ENCODE measurements at regions not wholly inside any gene's neighbourhood (a gene's known extent, or its start where the extent isn't known, plus 50 kb on each side); places are given as distances from the start of the nearest gene placed in this dataset.

- no peak overlapping the region for H3K27ac ChIP-seq
- no peak for DNase-seq (ENCODE audit: low spot score)
- WGBS (ENCODE audit: low lambda C conversion rate, missing lambda C conversion rate), result 91% methylated on average over 2 of the region's 2 CpGs
- H3K79me2 ChIP-seq, result no peaks in the 10 kb centered on the region
- H3K4me1 ChIP-seq (ENCODE audit: insufficient read depth), result peaks cover 11% of the 10 kb centered on the region
- no peaks in the 10 kb centered on the region for H3K27me3 ChIP-seq
- H3K4me3 ChIP-seq, result no peak overlapping the region
- no peaks in the 10 kb centered on the region for H3K9me2 ChIP-seq (replicated peaks; ENCODE audit: insufficient read depth)
- no peak overlapping the region for H3K4me2 ChIP-seq
- H3K36me3 ChIP-seq (replicated peaks; ENCODE audit: insufficient read depth, low read depth), result no peaks in the 10 kb centered on the region
- no peaks in the 10 kb centered on the region for H3K9me3 ChIP-seq (ENCODE audit: low read depth)
- H4K20me1 ChIP-seq (ENCODE audit: insufficient read depth, poor library complexity, severe bottlenecking), result no peaks in the 10 kb centered on the region
- TF ChIP-seq EZH2phosphoT487 (IDR thresholded peaks at IDR 0.05; ENCODE audit: low read depth, severe bottlenecking, unreplicated experiment) (no peak), EZH2 (IDR thresholded peaks at IDR 0.05; ENCODE audit: borderline replicate concordance) (no peak), CTCF (IDR thresholded peaks at IDR 0.05; ENCODE audit: poor library complexity) (no peak)
- no peak overlapping the region for H2AFZ ChIP-seq
Measured at GRCh38 chr6:43944908-43945767, 175.1 kb downstream of the VEGFA start.

GRCh38 chr6:43943781-43944250, 173.8 kb downstream of the VEGFA start:
- H4K20me1 ChIP-seq (ENCODE audit: insufficient read depth, poor library complexity, severe bottlenecking), result no peaks in the 10 kb centered on the region
- H3K27me3 ChIP-seq, result no peaks in the 10 kb centered on the region
- no peaks in the 10 kb centered on the region for H3K9me2 ChIP-seq (replicated peaks; ENCODE audit: insufficient read depth)
- H3K4me2 ChIP-seq, result no peak overlapping the region
- 90% methylated on average over 6 of the region's 6 CpGs for WGBS (ENCODE audit: low lambda C conversion rate, missing lambda C conversion rate)
- peaks cover 15% of the 10 kb centered on the region for H3K4me1 ChIP-seq (ENCODE audit: insufficient read depth)
- DNase-seq (ENCODE audit: low spot score), result no peak
- no peak overlapping the region for H3K27ac ChIP-seq
- no peaks in the 10 kb centered on the region for H3K79me2 ChIP-seq
- TF ChIP-seq CTCF (IDR thresholded peaks at IDR 0.05; ENCODE audit: poor library complexity), result no peak
- no peak for TF ChIP-seq EZH2 (IDR thresholded peaks at IDR 0.05; ENCODE audit: borderline replicate concordance)
- no peak for TF ChIP-seq EZH2phosphoT487 (IDR thresholded peaks at IDR 0.05; ENCODE audit: low read depth, severe bottlenecking, unreplicated experiment)
- H3K36me3 ChIP-seq (replicated peaks; ENCODE audit: insufficient read depth, low read depth), result no peaks in the 10 kb centered on the region
- H3K4me3 ChIP-seq, result no peak overlapping the region
- H2AFZ ChIP-seq, result no peak overlapping the region
- no peaks in the 10 kb centered on the region for H3K9me3 ChIP-seq (ENCODE audit: low read depth)

GRCh38 chr6:43943099-43943766, 173.2 kb downstream of the VEGFA start:
- 94% methylated on average over 5 of the region's 5 CpGs for WGBS (ENCODE audit: low lambda C conversion rate, missing lambda C conversion rate)
- no peaks in the 10 kb centered on the region for H3K9me2 ChIP-seq (replicated peaks; ENCODE audit: insufficient read depth)
- H3K79me2 ChIP-seq, result no peaks in the 10 kb centered on the region
- no peaks in the 10 kb centered on the region for H4K20me1 ChIP-seq (ENCODE audit: insufficient read depth, poor library complexity, severe bottlenecking)
- no peak overlapping the region for H2AFZ ChIP-seq
- no peak overlapping the region for H3K4me2 ChIP-seq
- no peak overlapping the region for H3K4me3 ChIP-seq
- DNase-seq (ENCODE audit: low spot score), result no peak
- peaks cover 21% of the 10 kb centered on the region for H3K4me1 ChIP-seq (ENCODE audit: insufficient read depth)
- TF ChIP-seq EZH2phosphoT487 (IDR thresholded peaks at IDR 0.05; ENCODE audit: low read depth, severe bottlenecking, unreplicated experiment) (no peak), CTCF (IDR thresholded peaks at IDR 0.05; ENCODE audit: poor library complexity) (no peak), EZH2 (IDR thresholded peaks at IDR 0.05; ENCODE audit: borderline replicate concordance) (no peak)
- no peaks in the 10 kb centered on the region for H3K27me3 ChIP-seq
- H3K27ac ChIP-seq, result no peak overlapping the region
- H3K36me3 ChIP-seq (replicated peaks; ENCODE audit: insufficient read depth, low read depth), result no peaks in the 10 kb centered on the region
- no peaks in the 10 kb centered on the region for H3K9me3 ChIP-seq (ENCODE audit: low read depth)

All from hepatocyte (in vitro differentiated cells).